ENCODE measurements at regions not wholly inside any gene's neighbourhood (a gene's known extent, or its start where the extent isn't known, plus 50 kb on each side); places are given as distances from the start of the nearest gene placed in this dataset.

DNA sequence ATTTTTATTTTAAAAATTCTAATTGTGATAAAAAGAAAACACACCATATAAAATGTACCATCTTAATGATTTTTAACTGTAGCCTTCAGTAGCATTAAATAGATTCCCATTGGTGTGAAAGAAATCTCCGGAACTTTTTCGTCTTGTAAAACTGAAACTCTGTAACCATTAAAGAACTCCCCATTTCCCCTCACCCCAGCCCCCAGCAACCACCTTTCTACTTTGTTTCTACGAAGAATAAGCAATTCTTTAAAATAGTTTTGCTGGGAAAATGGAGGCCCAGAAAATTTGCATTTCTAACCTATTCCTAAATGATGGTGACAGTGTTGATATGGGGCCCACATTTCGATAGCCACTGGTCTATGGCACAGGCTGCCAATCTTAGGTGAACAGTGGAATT lies 305.4 kb upstream of the PFKP start:
- TF ChIP-seq POLR2AphosphoS5 (IDR thresholded peaks at IDR 0.05; ENCODE audit: low read depth, low read length) (no peak), POLR2A (IDR thresholded peaks at IDR 0.05; ENCODE audit: low read depth, low read length) (no peak)

All from GM12892 (cell line).